ENCODE measurements at regions not wholly inside any gene's neighbourhood (a gene's known extent, or its start where the extent isn't known, plus 50 kb on each side); places are given as distances from the start of the nearest gene placed in this dataset.
"Not testable (repeated sequence)": the region's sequence is repeated elsewhere in the genome, so short reads cannot be mapped to it uniquely, and the experiment has no call there.

DNA sequence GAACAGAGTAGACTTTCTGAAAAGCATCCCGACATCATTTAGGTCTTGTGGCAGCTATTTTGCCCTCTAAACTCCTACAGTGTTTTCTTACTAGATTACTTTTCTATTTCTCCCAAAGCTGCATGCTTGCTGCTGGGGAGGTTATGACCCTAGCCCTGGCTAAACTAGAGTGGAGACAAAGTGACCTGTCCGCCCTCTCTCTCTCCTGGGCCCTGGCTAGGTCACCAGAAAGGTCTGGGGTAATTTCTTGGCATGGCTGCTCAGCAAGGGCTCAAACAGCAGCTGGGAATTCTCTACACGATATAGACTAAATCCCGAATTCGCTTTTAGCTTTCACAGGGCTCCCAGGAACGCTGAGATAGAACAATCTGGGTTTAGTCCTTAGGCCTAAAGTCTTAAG, 84.5 kb upstream of the KCNE2 start:
- TF ChIP-seq, protein P1, sequence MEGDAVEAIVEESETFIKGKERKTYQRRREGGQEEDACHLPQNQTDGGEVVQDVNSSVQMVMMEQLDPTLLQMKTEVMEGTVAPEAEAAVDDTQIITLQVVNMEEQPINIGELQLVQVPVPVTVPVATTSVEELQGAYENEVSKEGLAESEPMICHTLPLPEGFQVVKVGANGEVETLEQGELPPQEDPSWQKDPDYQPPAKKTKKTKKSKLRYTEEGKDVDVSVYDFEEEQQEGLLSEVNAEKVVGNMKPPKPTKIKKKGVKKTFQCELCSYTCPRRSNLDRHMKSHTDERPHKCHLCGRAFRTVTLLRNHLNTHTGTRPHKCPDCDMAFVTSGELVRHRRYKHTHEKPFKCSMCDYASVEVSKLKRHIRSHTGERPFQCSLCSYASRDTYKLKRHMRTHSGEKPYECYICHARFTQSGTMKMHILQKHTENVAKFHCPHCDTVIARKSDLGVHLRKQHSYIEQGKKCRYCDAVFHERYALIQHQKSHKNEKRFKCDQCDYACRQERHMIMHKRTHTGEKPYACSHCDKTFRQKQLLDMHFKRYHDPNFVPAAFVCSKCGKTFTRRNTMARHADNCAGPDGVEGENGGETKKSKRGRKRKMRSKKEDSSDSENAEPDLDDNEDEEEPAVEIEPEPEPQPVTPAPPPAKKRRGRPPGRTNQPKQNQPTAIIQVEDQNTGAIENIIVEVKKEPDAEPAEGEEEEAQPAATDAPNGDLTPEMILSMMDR (IDR thresholded peaks at IDR 0.05; ENCODE audit: low read depth, low read length) = no peak
- H3K27ac ChIP-seq = no peak overlapping the region
- peaks cover 100% of the 10 kb centered on the region for H3K27me3 ChIP-seq (ENCODE audit: insufficient read depth, low read depth, severe bottlenecking)
- DNase-seq = no peak
- no peaks in the 10 kb centered on the region for H3K36me3 ChIP-seq
- peaks cover 2% of the 10 kb centered on the region for H3K9me3 ChIP-seq (ENCODE audit: severe bottlenecking)
- no peak overlapping the region for H3K4me3 ChIP-seq (ENCODE audit: low read depth, low read length)

DNA sequence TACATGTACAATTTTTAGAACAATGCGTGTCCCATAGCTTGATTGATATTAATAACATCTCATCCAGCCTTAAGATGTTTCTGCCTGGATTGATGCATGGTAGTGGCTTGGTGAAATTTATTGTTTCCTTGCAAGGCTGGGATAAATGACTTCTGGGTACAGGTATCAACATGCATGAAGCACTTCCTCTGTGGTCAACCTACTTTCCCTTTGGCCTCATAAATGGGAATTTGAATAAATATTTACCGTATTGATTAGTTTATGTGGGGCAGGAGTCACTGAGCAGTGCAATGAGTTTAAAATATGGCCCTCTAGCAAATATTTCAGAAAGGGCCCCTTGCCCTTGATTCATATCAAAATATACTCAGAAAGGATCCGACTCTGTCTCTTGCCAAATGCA, 83.9 kb upstream of the KCNE2 start:
- DNase-seq = no peak
- TF ChIP-seq, protein P1 (IDR thresholded peaks at IDR 0.05; ENCODE audit: low read depth, low read length) = no peak
- H3K4me3 ChIP-seq (ENCODE audit: low read depth, low read length) = no peak overlapping the region
- no peak overlapping the region for H3K27ac ChIP-seq
- peaks cover 100% of the 10 kb centered on the region for H3K27me3 ChIP-seq (ENCODE audit: insufficient read depth, low read depth, severe bottlenecking)
- H3K9me3 ChIP-seq (ENCODE audit: severe bottlenecking) = peaks cover 2% of the 10 kb centered on the region
- no peaks in the 10 kb centered on the region for H3K36me3 ChIP-seq

DNA sequence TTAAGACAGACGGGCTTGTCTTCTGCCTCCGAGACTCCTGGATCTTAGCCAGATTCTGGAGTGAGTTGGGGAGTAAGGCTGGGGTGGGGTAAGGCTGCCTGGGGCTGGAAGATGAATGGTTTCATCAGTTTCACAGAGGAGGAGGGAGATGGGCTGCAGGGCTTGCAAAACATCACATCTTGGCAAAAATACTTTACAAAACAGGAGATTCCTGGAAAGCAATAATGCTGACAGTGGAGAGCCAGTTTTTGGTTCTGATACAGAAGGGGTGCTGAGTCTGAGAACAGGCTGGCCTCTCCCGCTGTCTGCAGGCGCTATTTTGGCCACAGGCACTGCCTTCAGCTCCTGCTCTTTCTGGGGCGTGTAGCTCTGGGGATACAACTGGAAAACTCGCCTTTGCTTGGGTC, 83.4 kb upstream of the KCNE2 start:
- H3K9me3 ChIP-seq (ENCODE audit: severe bottlenecking) = peaks cover 2% of the 10 kb centered on the region
- H3K27me3 ChIP-seq (ENCODE audit: insufficient read depth, low read depth, severe bottlenecking) = peaks cover 100% of the 10 kb centered on the region
- no peak overlapping the region for H3K4me3 ChIP-seq (ENCODE audit: low read depth, low read length)
- H3K36me3 ChIP-seq = no peaks in the 10 kb centered on the region
- TF ChIP-seq, protein P1 (IDR thresholded peaks at IDR 0.05; ENCODE audit: low read depth, low read length) = no peak
- DNase-seq = no peak
- H3K27ac ChIP-seq = no peak overlapping the region

DNA sequence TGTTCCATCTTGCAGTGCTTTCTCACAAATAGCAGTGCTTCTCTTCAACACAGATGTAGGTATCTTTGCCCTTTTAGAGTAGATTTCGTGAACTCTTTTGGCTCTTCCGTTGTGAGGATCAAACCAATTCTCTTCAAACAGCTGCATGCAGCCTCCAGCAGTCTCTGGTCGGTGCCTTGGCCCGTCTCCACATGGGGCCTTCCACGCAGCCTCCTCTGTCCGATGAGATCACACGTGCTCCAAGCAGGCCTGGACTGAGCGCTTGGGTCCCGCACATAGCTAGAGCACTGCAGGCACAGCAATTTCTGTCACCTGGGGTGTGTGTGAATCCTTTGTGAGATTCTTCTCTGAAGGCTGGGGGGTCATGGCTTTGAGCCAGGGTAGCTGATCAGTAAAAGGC, 82.8 kb upstream of the KCNE2 start:
- Histone ChIP-seq H3K36me3 (no peaks in the 10 kb centered on the region), H3K9me3 (ENCODE audit: severe bottlenecking) (peaks cover 2% of the 10 kb centered on the region), H3K4me3 (ENCODE audit: low read depth, low read length) (no peak overlapping the region), H3K27me3 (ENCODE audit: insufficient read depth, low read depth, severe bottlenecking) (peaks cover 100% of the 10 kb centered on the region), H3K27ac (no peak overlapping the region)
- TF ChIP-seq, protein P1 (IDR thresholded peaks at IDR 0.05; ENCODE audit: low read depth, low read length) = no peak
- no peak for DNase-seq

DNA sequence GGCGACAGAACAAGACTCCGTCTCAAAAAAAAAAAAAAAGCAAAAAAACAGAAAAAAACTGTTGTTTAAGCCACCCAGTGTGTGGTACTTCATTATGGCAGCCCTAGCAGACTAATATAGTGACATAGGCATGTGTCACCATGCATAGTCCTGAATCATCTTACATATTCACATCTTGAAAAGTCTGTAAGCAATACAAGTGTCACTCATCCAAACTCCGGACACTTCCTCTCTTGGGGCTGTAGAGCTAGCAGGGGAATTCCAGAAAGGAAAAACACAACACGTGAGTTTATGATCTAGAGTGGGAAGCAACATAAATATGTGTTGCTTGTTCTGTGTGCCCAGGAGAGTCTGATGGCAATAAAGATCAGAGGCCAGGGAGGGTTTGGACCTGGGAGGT, 81.6 kb upstream of the KCNE2 start:
- no peak for DNase-seq
- no peak overlapping the region for H3K27ac ChIP-seq
- peaks cover 99% of the 10 kb centered on the region for H3K27me3 ChIP-seq (ENCODE audit: insufficient read depth, low read depth, severe bottlenecking)
- TF ChIP-seq, protein P1 (IDR thresholded peaks at IDR 0.05; ENCODE audit: low read depth, low read length) = no peak
- H3K4me3 ChIP-seq (ENCODE audit: low read depth, low read length) = no peak overlapping the region
- H3K9me3 ChIP-seq (ENCODE audit: severe bottlenecking) = peaks cover 2% of the 10 kb centered on the region
- no peaks in the 10 kb centered on the region for H3K36me3 ChIP-seq

GRCh38 chr21:34284666-34285065, 79.1 kb upstream of the KCNE2 start:
- Histone ChIP-seq H3K27me3 (ENCODE audit: insufficient read depth, low read depth, severe bottlenecking) (peaks cover 87% of the 10 kb centered on the region), H3K36me3 (no peaks in the 10 kb centered on the region), H3K4me3 (ENCODE audit: low read depth, low read length) (no peak overlapping the region), H3K9me3 (ENCODE audit: severe bottlenecking) (peaks cover 17% of the 10 kb centered on the region), H3K27ac (no peak overlapping the region)
- DNase-seq = no peak
- TF ChIP-seq, protein P1 (IDR thresholded peaks at IDR 0.05; ENCODE audit: low read depth, low read length) = no peak

DNA sequence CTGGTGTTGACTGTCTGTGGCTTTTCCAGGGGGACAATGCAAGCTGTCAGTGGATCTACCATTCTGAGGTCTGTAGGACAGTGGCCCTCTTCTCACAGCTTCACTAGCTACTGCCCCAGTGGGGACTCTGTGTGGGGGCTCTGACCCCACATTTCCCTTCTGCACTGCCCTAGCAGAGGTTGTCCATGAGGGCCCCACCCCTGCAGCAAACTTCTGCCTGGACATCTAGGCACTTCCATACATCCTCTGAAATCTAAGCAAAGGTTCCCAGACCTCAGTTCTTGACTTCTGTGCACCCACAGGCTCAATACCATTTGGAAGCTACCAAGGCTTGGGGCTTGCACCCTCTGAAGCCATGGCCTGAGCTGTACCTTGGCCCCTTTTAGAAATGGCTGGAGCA, 75.8 kb upstream of the KCNE2 start:
- Histone ChIP-seq H3K9me3 (ENCODE audit: severe bottlenecking) (peaks cover 14% of the 10 kb centered on the region), H3K27me3 (ENCODE audit: insufficient read depth, low read depth, severe bottlenecking) (peaks cover 81% of the 10 kb centered on the region)
- not testable (repeated sequence) for DNase-seq; H3K27ac ChIP-seq; H3K36me3 ChIP-seq; H3K4me3 ChIP-seq (ENCODE audit: low read depth, low read length)
